KMS-11 (cell line): ENCODE measurements at regions not wholly inside any gene's neighbourhood (a gene's known extent, or its start where the extent isn't known, plus 50 kb on each side); places are given as distances from the start of the nearest gene placed in this dataset.

Experiments
- H2AFZ ChIP-seq: fragments of 200-600 bp; sonication (generic); 2 replicates; pipeline ENCODE4 v1.6.1; 2016; ENCODE audit warnings: antibody characterized with exemption, mixed run types, low read depth
- H3K27ac ChIP-seq: fragments of 200-600 bp; sonication (generic); 2 replicates; pipeline ENCODE4 v1.6.1; 2016; ENCODE audit warnings: mild to moderate bottlenecking, mixed run types
- H3K27me3 ChIP-seq: fragments of 200-600 bp; sonication (generic); 2 replicates; pipeline ENCODE4 v1.6.1; 2017; ENCODE audit warnings: mild to moderate bottlenecking, low read depth, mixed run types, moderate library complexity; ENCODE audit not compliant: insufficient read depth
- H3K36me3 ChIP-seq: fragments of 200-600 bp; sonication (generic); 2 replicates; pipeline ENCODE4 v1.6.1; 2017; ENCODE audit warnings: mild to moderate bottlenecking, mixed run types; ENCODE audit not compliant: insufficient read depth
- H3K4me1 ChIP-seq: fragments of 200-600 bp; sonication (generic); 2 replicates; pipeline ENCODE4 v1.6.1; 2016; ENCODE audit warnings: mild to moderate bottlenecking, low read depth, mixed run types; ENCODE audit not compliant: poor library complexity, severe bottlenecking
- H3K4me2 ChIP-seq: fragments of 200-600 bp; sonication (generic); 2 replicates; pipeline ENCODE4 v1.7.0; 2016; ENCODE audit warnings: mild to moderate bottlenecking, mixed run types
- H3K4me3 ChIP-seq: fragments of 200-600 bp; sonication (generic); IDR thresholded peaks from 2 replicates; pipeline ENCODE4 v1.6.1; 2017; ENCODE audit warnings: low read depth, low read length, mixed read lengths; ENCODE audit not compliant: insufficient read depth
- H3K79me2 ChIP-seq: fragments of 200-600 bp; sonication (generic); 2 replicates; pipeline ENCODE4 v1.6.1; 2016; ENCODE audit warnings: low read depth, mixed run types; ENCODE audit not compliant: insufficient read depth
- H3K9ac ChIP-seq: fragments of 200-600 bp; sonication (generic); 2 replicates; pipeline ENCODE4 v1.6.1; 2016; ENCODE audit warnings: mild to moderate bottlenecking, mixed run types
- H4K20me1 ChIP-seq: fragments of 200-600 bp; sonication (generic); 2 replicates; pipeline ENCODE4 v1.6.1; 2016; ENCODE audit warnings: mild to moderate bottlenecking, mixed run types; ENCODE audit not compliant: insufficient read depth
- CTCF ChIP-seq: fragments of 200-600 bp; sonication (generic); conservative IDR thresholded peaks from 2 replicates; pipeline ENCODE4 v1.6.1; 2017; ENCODE audit warnings: low read depth, mild to moderate bottlenecking, antibody characterized with exemption, low read length, moderate library complexity, mixed read lengths

- Histone ChIP-seq H3K4me2 (no peak overlapping the region), H3K27me3 (no peaks in the 10 kb centered on the region), H3K9ac (no peak overlapping the region), H2AFZ (no peak overlapping the region), H3K4me1 (no peaks in the 10 kb centered on the region), H3K36me3 (no peaks in the 10 kb centered on the region), H3K79me2 (no peaks in the 10 kb centered on the region), H4K20me1 (no peaks in the 10 kb centered on the region), H3K4me3 (no peak overlapping the region), H3K27ac (no peak overlapping the region)
- TF ChIP-seq CTCF, result no peak
Observed at GRCh38 chr20:1824834-1825233, 70.4 kb upstream of the SIRPA start.

GRCh38 chr20:1824181-1824580 lies 71.0 kb upstream of the SIRPA start:
- H3K4me3 ChIP-seq, result no peak overlapping the region
- no peak for TF ChIP-seq CTCF
- H3K27me3 ChIP-seq, result no peaks in the 10 kb centered on the region
- no peak overlapping the region for H3K27ac ChIP-seq
- no peak overlapping the region for H3K9ac ChIP-seq
- H3K4me2 ChIP-seq, result no peak overlapping the region
- H3K79me2 ChIP-seq, result no peaks in the 10 kb centered on the region
- H3K4me1 ChIP-seq, result no peaks in the 10 kb centered on the region
- no peaks in the 10 kb centered on the region for H3K36me3 ChIP-seq
- no peak overlapping the region for H2AFZ ChIP-seq
- no peaks in the 10 kb centered on the region for H4K20me1 ChIP-seq

GRCh38 chr20:1823450-1823844 lies 71.8 kb upstream of the SIRPA start:
- H3K4me1 ChIP-seq, result no peaks in the 10 kb centered on the region
- TF ChIP-seq CTCF, result no peak
- no peak overlapping the region for H2AFZ ChIP-seq
- H3K4me2 ChIP-seq, result no peak overlapping the region
- no peaks in the 10 kb centered on the region for H3K36me3 ChIP-seq
- no peaks in the 10 kb centered on the region for H3K79me2 ChIP-seq
- no peak overlapping the region for H3K4me3 ChIP-seq
- no peak overlapping the region for H3K27ac ChIP-seq
- H3K27me3 ChIP-seq, result no peaks in the 10 kb centered on the region
- H3K9ac ChIP-seq, result no peak overlapping the region
- no peaks in the 10 kb centered on the region for H4K20me1 ChIP-seq

- no peak for TF ChIP-seq CTCF
- Histone ChIP-seq H3K4me1 (no peaks in the 10 kb centered on the region), H3K27me3 (no peaks in the 10 kb centered on the region), H3K9ac (no peak overlapping the region), H3K4me3 (no peak overlapping the region), H3K36me3 (no peaks in the 10 kb centered on the region), H3K4me2 (no peak overlapping the region), H4K20me1 (no peaks in the 10 kb centered on the region), H3K79me2 (no peaks in the 10 kb centered on the region), H3K27ac (no peak overlapping the region), H2AFZ (no peak overlapping the region)
Observed at GRCh38 chr20:1822564-1823449, 72.4 kb upstream of the SIRPA start.
